Medulla oblongata (tissue), 1 donor: ENCODE measurements at regions not wholly inside any gene's neighbourhood (a gene's known extent, or its start where the extent isn't known, plus 50 kb on each side); places are given as distances from the start of the nearest gene placed in this dataset.

ENCODE experiments used
- DNase-seq: peaks from one replicate; pipeline ENCODE4 v3.0.0-alpha.2; 2015; ENCODE audit errors: extremely low spot score

- DNase-seq: no peak
Observed at GRCh38 chr15:39205506-39206371, 375.1 kb upstream of the THBS1 start.

GRCh38 chr15:39207532-39208115 is 373.3 kb upstream of the THBS1 start:
- DNase-seq: no peak

GRCh38 chr15:39208187-39208586 is 372.7 kb upstream of the THBS1 start:
- DNase-seq: no peak

DNA sequence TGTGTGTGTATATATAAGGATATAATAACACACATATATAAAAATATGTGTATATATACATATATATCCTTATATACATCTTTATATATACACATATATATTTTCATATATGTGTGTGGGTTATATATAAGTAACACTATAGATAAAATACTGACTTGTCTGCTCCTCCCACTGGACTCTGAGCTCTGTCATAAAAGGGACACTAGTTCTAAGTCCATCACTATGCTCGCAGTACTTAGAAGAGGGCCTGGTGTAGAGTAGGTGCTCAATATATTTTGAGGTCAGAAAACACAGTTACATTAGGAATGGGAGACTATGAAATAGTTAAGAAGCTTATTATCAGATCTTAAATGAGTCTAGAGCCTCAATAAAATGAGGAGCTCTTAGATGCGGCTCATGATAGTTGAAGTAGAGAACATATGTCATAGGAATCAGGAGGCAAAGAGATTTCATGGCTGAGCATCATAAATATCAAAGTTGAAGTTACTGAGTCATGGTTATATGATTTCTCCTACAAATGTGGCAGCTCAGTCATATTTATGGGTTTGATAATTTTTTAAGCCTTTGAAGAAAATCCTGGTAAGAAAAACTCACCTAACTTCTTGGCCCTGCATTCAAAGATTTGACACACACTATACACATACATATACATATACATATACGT is 371.2 kb upstream of the THBS1 start:
- no peak for DNase-seq

DNA sequence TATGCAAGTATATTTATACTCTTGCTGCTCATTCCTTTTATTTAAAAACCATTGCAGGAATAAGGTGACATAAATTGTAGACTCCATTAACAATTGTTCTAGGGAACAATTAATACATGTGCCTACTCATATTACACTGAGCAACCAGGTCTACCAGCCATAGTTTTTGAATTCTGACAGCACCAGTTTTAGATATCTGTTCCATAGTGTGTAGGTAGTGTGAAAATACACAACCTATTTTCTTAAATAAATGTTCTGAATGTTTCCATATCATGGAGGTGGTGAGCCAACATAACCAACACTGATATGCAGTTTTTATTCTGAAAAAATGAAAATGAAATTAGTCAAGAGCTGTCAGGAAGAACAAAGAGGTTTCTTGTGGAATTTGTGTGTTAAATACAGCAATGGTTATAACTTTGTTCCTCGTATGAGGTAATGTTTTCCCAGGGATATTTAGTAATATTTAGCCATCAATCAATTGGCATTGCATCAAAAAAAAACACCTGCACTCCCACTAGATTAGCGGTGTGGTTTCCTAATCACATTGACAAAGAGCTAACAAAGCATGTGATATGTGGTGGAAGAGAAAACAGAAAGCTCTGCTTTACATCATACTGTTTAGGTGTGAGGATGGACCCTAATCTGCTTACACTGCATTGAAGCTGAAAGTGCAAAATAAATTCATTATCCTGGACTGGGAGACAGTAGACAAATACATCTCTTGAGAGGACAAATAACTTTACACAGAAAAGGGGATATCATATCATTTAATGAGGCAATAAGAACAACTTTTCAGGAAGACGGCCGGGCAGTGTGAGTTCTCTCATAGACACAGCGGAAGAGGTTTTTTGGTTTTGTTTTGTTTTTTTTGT is 369.5 kb upstream of the THBS1 start:
- no peak for DNase-seq

GRCh38 chr15:39213385-39213840 is 367.5 kb upstream of the THBS1 start:
- DNase-seq: peak; percentile 55

DNA sequence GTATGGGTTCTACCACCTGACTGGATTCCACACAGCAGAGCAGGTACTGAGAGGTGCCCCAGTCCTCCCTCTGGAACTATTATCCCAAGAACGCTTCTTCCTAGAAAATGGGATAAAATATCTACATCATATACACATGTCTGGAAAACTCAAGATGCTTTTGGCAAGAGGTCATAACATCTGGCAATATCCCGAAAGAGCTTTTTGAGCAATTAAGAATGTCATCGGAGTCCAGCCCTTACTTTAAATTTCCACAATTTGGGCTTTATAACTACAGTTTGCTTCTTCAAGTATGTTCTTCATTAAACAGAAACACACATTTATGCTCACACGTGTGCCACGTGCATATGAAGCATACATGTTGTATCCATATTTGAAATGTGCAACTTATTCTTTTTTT is 365.9 kb upstream of the THBS1 start:
- no peak for DNase-seq

DNA sequence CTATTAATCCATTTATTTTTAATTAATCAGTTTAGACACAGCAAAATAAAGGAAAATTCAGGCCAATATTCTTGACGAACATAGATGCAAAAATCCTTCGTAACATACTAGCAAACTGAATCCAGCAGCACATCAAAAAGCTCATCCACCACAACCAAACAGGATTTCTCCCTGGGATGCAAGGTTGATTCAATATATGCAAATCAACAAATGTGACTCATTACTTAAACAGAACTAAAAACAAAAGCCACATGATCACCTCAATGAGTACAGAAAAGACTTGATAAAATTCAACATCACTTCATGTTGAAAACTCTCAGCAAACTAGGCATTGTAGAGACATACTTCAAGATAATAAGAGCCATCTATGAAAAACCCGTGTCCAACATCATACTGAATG is 364.1 kb upstream of the THBS1 start:
- no peak for DNase-seq

GRCh38 chr15:39219608-39220007 is 361.3 kb upstream of the THBS1 start:
- DNase-seq: no peak

GRCh38 chr15:39226169-39226937 is 354.5 kb upstream of the THBS1 start:
- no peak for DNase-seq

DNA sequence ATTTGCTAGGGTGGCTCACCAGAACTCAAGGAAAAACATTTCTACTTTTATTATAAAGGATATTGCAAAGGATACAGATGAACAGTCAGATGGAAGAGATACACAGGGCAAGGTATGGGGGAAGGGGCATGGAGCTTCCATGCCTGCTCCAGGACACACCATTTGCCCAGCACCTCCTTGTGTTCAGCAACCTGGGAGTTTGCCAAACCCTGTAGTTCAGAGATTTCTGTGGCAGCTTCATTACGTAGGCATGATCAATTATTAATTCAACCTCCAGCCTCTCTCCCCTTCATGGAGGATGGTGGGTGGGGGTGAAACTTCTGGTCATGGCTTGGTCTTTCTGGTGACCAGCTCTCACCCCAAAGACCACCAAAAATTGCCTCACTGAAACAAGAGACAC is 353.9 kb upstream of the THBS1 start:
- DNase-seq: no peak

- DNase-seq: no peak
Observed at GRCh38 chr15:39228889-39229288, 352.0 kb upstream of the THBS1 start.

GRCh38 chr15:39230205-39230907 is 350.5 kb upstream of the THBS1 start:
- no peak for DNase-seq

DNA sequence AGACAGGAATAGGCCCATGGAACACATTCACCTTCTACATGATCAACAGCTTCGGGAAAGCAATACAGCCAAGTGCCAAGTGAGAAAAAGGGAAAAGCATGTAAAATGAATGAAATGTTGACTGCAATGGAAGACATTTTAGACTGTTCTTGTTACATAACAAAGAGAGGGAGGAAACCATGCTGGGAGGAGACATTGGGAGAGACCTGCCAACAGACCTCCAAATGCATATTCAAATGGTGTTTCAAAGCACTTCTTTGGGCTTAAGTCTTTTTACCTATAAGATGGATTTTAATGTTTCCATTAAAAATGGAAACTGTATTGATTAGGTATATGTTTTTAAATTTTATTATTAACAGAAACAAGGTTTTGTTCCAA is 350.0 kb upstream of the THBS1 start:
- DNase-seq: no peak

DNA sequence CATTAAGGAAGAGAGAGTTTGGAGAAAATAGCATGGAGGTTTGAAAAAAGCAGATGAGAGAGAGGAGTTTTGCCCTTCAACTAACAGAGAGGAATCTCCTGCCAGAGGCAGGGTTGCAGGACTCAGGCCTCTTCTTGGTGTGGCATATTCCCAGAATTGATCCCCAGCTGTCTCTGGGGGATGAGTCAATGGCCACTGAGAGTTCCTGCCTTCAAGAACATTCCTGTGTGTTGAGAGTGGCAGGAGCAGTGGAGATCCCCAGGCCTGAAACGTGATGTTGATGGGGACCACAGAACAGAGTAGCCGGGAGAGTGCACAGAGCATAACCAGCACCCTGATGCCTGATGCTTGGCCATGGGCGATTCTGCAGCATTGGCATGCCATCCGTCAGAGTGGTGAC is 348.4 kb upstream of the THBS1 start:
- DNase-seq: no peak

- no peak for DNase-seq
Observed at GRCh38 chr15:39235084-39235795, 345.6 kb upstream of the THBS1 start.

DNA sequence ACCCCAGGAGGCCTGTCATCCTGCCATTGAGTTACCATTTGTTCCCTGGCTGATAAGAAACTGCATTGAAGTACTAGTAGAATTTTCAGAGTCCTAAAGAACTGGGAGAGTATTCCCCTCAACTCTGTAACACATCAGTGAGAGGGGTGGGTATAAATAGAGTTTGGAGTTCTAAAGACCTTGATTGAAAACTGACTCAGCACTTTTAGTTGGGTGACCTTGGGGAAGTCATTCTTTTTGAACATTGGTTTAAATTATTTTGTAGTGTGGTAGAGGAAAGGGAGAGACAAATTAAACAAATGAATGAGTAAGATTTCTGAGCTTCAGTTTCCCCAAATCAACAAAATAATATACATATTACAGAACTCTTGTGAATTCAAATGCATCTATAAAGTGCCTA is 344.5 kb upstream of the THBS1 start:
- DNase-seq: no peak

- DNase-seq: no peak
Observed at GRCh38 chr15:39238443-39238842, 342.4 kb upstream of the THBS1 start.

- DNase-seq: no peak
Observed at GRCh38 chr15:39239562-39239961, 341.3 kb upstream of the THBS1 start.

GRCh38 chr15:39242345-39242744 is 338.5 kb upstream of the THBS1 start:
- no peak for DNase-seq
